ENCODE measurements at regions not wholly inside any gene's neighbourhood (a gene's known extent, or its start where the extent isn't known, plus 50 kb on each side); places are given as distances from the start of the nearest gene placed in this dataset.

- TF ChIP-seq MLLT1 (IDR thresholded peaks at IDR 0.05): no peak
- no peak for TF ChIP-seq E2F4 (IDR thresholded peaks at IDR 0.05; ENCODE audit: low read depth, low read length)
- TF ChIP-seq PAX8 (IDR thresholded peaks at IDR 0.05): no peak
- TF ChIP-seq PML (IDR thresholded peaks at IDR 0.05; ENCODE audit: low read length): no peak
- no peak for TF ChIP-seq ASH2L (IDR thresholded peaks at IDR 0.05; ENCODE audit: borderline replicate concordance, low read depth)
- TF ChIP-seq NFIC (IDR thresholded peaks at IDR 0.05; ENCODE audit: low read depth, low read length): no peak
These were observed 440.5 kb upstream of the WWC1 start (continued) for GRCh38 chr5:167850911-167851310.

DNA sequence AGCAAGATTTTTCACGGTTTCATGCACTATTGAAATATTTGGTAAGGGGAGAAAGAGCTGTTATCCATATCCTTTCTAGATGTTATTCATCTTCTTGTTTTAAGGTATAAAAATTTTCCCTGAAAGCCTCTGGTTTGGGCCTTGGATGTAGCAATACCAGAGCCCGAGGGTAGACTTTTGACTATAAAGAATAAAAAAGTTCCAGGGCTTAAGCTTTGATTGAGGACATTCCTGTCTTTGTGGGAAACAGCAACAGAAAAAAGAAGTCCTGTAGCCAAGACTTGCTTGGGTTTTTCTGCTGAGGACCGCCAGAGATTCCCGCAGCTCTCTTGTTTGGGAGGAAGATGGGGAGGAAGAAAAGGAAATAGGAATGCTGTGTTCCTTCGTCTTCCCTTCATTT, 440.0 kb upstream of the WWC1 start:
- in situ Hi-C loops (cut with MboI) (no loop called here), intact Hi-C loops (cut with micrococcal nuclease; ENCODE audit: unreplicated experiment) (no loop called here)
- RAD21 ChIA-PET (ENCODE audit: unreplicated experiment): no interaction called here
- 38% methylated on average over 5 of the region's 5 CpGs for WGBS (ENCODE audit: insufficient coverage, insufficient replicate concordance, low lambda C conversion rate, missing lambda C conversion rate)
- H3K4me2 ChIP-seq (ENCODE audit: control insufficient read depth, insufficient read depth): no peak overlapping the region
- BruUV-seq (replicated peaks): no TSS peak
- FAIRE-seq: no peak
- no peaks in the 10 kb centered on the region for H4K20me1 ChIP-seq (ENCODE audit: control insufficient read depth, insufficient read depth)
- H3K27ac ChIP-seq (ENCODE audit: control insufficient read depth, insufficient read depth): no peak overlapping the region
- H3K4me3 ChIP-seq: no peak overlapping the region
- no peaks in the 10 kb centered on the region for H3K27me3 ChIP-seq (replicated peaks in 1 of 2; ENCODE audit: control insufficient read depth in 2 of 2, insufficient read depth in 2 of 2, low read length in 1 of 2)
- CTCF ChIA-PET: no interaction called here
- no peaks in the 10 kb centered on the region for H3K36me3 ChIP-seq (ENCODE audit: control insufficient read depth in 2 of 2, insufficient read depth in 2 of 2, low read length in 1 of 2)
- H3K9me3 ChIP-seq (replicated peaks; ENCODE audit: control insufficient read depth, insufficient read depth, low read length): no peaks in the 10 kb centered on the region
- H3K79me2 ChIP-seq (ENCODE audit: control insufficient read depth, insufficient read depth, low read length): no peaks in the 10 kb centered on the region
- H3K4me1 ChIP-seq (ENCODE audit: control insufficient read depth, insufficient read depth, low read length): no peaks in the 10 kb centered on the region
- no peak for DNase-seq (ENCODE audit: low read depth, low spot score)
- H2AFZ ChIP-seq (ENCODE audit: control insufficient read depth, low read depth, low read length): no peak overlapping the region
- SMC1A ChIA-PET (ENCODE audit: uncharacterized antibody, unreplicated experiment): no interaction called here
- ATAC-seq: no peak
- POLR2A ChIA-PET: no interaction called here
- H3K9ac ChIP-seq (ENCODE audit: control insufficient read depth, insufficient read depth, low read length): no peak overlapping the region
- TF ChIP-seq, protein P1, sequence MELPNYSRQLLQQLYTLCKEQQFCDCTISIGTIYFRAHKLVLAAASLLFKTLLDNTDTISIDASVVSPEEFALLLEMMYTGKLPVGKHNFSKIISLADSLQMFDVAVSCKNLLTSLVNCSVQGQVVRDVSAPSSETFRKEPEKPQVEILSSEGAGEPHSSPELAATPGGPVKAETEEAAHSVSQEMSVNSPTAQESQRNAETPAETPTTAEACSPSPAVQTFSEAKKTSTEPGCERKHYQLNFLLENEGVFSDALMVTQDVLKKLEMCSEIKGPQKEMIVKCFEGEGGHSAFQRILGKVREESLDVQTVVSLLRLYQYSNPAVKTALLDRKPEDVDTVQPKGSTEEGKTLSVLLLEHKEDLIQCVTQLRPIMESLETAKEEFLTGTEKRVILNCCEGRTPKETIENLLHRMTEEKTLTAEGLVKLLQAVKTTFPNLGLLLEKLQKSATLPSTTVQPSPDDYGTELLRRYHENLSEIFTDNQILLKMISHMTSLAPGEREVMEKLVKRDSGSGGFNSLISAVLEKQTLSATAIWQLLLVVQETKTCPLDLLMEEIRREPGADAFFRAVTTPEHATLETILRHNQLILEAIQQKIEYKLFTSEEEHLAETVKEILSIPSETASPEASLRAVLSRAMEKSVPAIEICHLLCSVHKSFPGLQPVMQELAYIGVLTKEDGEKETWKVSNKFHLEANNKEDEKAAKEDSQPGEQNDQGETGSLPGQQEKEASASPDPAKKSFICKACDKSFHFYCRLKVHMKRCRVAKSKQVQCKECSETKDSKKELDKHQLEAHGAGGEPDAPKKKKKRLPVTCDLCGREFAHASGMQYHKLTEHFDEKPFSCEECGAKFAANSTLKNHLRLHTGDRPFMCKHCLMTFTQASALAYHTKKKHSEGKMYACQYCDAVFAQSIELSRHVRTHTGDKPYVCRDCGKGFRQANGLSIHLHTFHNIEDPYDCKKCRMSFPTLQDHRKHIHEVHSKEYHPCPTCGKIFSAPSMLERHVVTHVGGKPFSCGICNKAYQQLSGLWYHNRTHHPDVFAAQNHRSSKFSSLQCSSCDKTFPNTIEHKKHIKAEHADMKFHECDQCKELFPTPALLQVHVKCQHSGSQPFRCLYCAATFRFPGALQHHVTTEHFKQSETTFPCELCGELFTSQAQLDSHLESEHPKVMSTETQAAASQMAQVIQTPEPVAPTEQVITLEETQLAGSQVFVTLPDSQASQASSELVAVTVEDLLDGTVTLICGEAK (IDR thresholded peaks at IDR 0.05; ENCODE audit: borderline replicate concordance): no peak
- TF ChIP-seq RBBP5 (conservative IDR thresholded peaks at IDR 0.05) (no peak), ZNF207 (IDR thresholded peaks at IDR 0.05; ENCODE audit: borderline replicate concordance) (no peak), SUPT20H (IDR thresholded peaks at IDR 0.05; ENCODE audit: borderline replicate concordance, control insufficient read depth, low read depth, low read length) (no peak), TBL1XR1 (IDR thresholded peaks at IDR 0.05; ENCODE audit: low read depth, low read length) (no peak), BCL3 (IDR thresholded peaks at IDR 0.05; ENCODE audit: borderline replicate concordance, insufficient read depth, low read depth, low read length, poor library complexity, severe bottlenecking) (no peak), MTA3 (IDR thresholded peaks at IDR 0.05; ENCODE audit: borderline replicate concordance, low read length) (no peak), RCOR1 (conservative IDR thresholded peaks at IDR 0.05; ENCODE audit: low read depth, low read length) (no peak), NFYA (IDR thresholded peaks at IDR 0.05; ENCODE audit: borderline replicate concordance, low read depth, low read length) (no peak), EGR1 (IDR thresholded peaks at IDR 0.05; ENCODE audit: borderline replicate concordance in 1 of 2, low read depth in 2 of 2, low read length in 2 of 2) (no peak), NFIC (IDR thresholded peaks at IDR 0.05; ENCODE audit: low read depth, low read length) (no peak)

All from GM12878 (cell line).